ENCODE measurements at regions not wholly inside any gene's neighbourhood (a gene's known extent, or its start where the extent isn't known, plus 50 kb on each side); places are given as distances from the start of the nearest gene placed in this dataset.

DNA sequence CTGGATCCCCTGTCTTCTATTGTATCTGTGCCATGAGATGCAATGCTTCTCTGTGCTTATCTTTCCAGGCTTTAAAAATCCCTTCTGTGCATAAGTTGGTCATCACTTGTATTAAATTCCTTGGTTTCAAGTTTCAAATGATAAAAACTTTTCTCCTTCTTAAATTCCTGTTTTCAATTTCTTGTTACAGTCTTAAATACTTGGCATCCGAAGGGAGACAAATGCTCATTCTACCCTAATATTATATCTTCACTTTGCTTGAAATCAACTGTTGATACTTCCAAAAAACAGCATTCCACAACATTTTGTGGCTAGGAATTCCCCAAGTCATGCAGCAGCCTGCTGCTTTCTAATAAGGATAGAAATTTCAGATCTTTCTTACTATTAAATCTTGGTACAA, 413.2 kb upstream of the ACTBL2 start:
- TF ChIP-seq, protein P1, sequence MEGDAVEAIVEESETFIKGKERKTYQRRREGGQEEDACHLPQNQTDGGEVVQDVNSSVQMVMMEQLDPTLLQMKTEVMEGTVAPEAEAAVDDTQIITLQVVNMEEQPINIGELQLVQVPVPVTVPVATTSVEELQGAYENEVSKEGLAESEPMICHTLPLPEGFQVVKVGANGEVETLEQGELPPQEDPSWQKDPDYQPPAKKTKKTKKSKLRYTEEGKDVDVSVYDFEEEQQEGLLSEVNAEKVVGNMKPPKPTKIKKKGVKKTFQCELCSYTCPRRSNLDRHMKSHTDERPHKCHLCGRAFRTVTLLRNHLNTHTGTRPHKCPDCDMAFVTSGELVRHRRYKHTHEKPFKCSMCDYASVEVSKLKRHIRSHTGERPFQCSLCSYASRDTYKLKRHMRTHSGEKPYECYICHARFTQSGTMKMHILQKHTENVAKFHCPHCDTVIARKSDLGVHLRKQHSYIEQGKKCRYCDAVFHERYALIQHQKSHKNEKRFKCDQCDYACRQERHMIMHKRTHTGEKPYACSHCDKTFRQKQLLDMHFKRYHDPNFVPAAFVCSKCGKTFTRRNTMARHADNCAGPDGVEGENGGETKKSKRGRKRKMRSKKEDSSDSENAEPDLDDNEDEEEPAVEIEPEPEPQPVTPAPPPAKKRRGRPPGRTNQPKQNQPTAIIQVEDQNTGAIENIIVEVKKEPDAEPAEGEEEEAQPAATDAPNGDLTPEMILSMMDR (IDR thresholded peaks at IDR 0.05) = no peak
- no peak for TF ChIP-seq POLR2A (IDR thresholded peaks at IDR 0.05)

All from ovary (tissue), 3 donors.